SK-N-SH (cell line): ENCODE measurements at regions not wholly inside any gene's neighbourhood (a gene's known extent, or its start where the extent isn't known, plus 50 kb on each side); places are given as distances from the start of the nearest gene placed in this dataset.

Experiments
- CTCF ChIA-PET: fragments of 300-600, 350-600 bp; formaldehyde crosslinking; extraction: SDS; loops from one replicate; lab custom pipeline; 2021; lab: Yijun Ruan, JAX
- POLR2A ChIA-PET: fragments of 350-600 bp; sonication (Branson Sonifier 250); formaldehyde crosslinking; extraction: SDS; loops from one replicate; lab custom pipeline; 2020; ENCODE audit warnings: antibody characterized with exemption, inconsistent platforms; lab: Yijun Ruan, JAX
- DNase-seq: peaks from one replicate; pipeline ENCODE4 v3.0.0; 2012
- H2AFZ ChIP-seq: fragments of 200-600 bp; sonication (generic); 2 replicates; pipeline ENCODE4 v1.8.1; 2016; ENCODE audit warnings: antibody characterized with exemption, mild to moderate bottlenecking, low read depth
- H3F3A ChIP-seq: fragments of 200-600 bp; sonication (generic); replicated peaks from 2 replicates; pipeline ENCODE3; 2016; ENCODE audit warnings: antibody characterized with exemption, mild to moderate bottlenecking; ENCODE audit not compliant: insufficient read depth
- H3K27ac ChIP-seq, 2 experiments: fragments of 200-500 bp in 1 of 2; fragments of 200-600 bp in 1 of 2; sonication (Bioruptor generic) in 1 of 2; sonication (generic), shearing (Covaris generic) in 1 of 2; 2 replicates each; pipeline versions ENCODE4 v1.5.1 to v1.6.1; 2014 to 2016; ENCODE audit warnings: low read depth in 2 of 2, inconsistent platforms in 1 of 2, low read length in 1 of 2, mild to moderate bottlenecking in 1 of 2, mixed read lengths in 1 of 2
- H3K27me3 ChIP-seq: fragments of 200-600 bp; sonication (generic), shearing (Covaris generic); 2 replicates; pipeline ENCODE4 v1.6.1; 2016; ENCODE audit warnings: mixed run types; ENCODE audit not compliant: insufficient read depth
- H3K36me3 ChIP-seq, 2 experiments: fragments of 200-500 bp in 1 of 2; fragments of 200-600 bp in 1 of 2; sonication (Bioruptor generic) in 1 of 2; sonication (generic) in 1 of 2; replicated peaks in 1 of 2; 2 replicates each; pipeline versions ENCODE3 to v1.5.1; 2014 to 2016; ENCODE audit warnings: low read length in 1 of 2, mild to moderate bottlenecking in 1 of 2; ENCODE audit not compliant: insufficient read depth in 2 of 2, control insufficient read depth in 1 of 2
- H3K4me1 ChIP-seq, 2 experiments: fragments of 200-500 bp in 1 of 2; fragments of 200-600 bp in 1 of 2; sonication (Bioruptor generic) in 1 of 2; sonication (generic), shearing (Covaris generic) in 1 of 2; 2 replicates each; pipeline versions ENCODE4 v1.5.1 to v1.6.1; 2014 to 2016; ENCODE audit warnings: low read depth in 1 of 2, low read length in 1 of 2, mixed run types in 1 of 2; ENCODE audit not compliant: insufficient read depth in 2 of 2, control insufficient read depth in 1 of 2
- H3K4me2 ChIP-seq: fragments of 200-600 bp; sonication (generic), shearing (Covaris generic); 2 replicates; pipeline ENCODE4 v1.6.1; 2017; ENCODE audit warnings: mixed run types
- H3K4me3 ChIP-seq, 2 experiments: fragments of 200-500 bp in 1 of 2; fragments of 200-600 bp in 1 of 2; sonication (Bioruptor generic) in 1 of 2; sonication (generic), shearing (Covaris generic) in 1 of 2; 2 replicates each; pipeline versions ENCODE4 v1.5.1 to v1.8.1; 2014 to 2016; ENCODE audit warnings: low read depth in 2 of 2, inconsistent platforms in 1 of 2, low read length in 1 of 2, mild to moderate bottlenecking in 1 of 2, mixed read lengths in 1 of 2, moderate library complexity in 1 of 2
- H3K79me2 ChIP-seq: fragments of 200-600 bp; sonication (generic); 2 replicates; pipeline ENCODE4 v1.8.1; 2017; ENCODE audit warnings: mild to moderate bottlenecking; ENCODE audit not compliant: insufficient read depth
- H3K9ac ChIP-seq: fragments of 200-600 bp; sonication (generic); 2 replicates; pipeline ENCODE4 v1.6.1; 2017; ENCODE audit warnings: mixed run types
- H3K9me2 ChIP-seq: fragments of 200-600 bp; sonication (generic); 2 replicates; pipeline ENCODE4 v1.6.1; 2017; ENCODE audit warnings: mixed run types
- H3K9me3 ChIP-seq: fragments of 200-600 bp; sonication (generic); 2 replicates; pipeline ENCODE4 v1.6.1; 2017; ENCODE audit warnings: mixed run types, mild to moderate bottlenecking, moderate library complexity
- H4K20me1 ChIP-seq: fragments of 200-600 bp; sonication (generic); 2 replicates; pipeline ENCODE4 v1.6.1; 2017; ENCODE audit warnings: mild to moderate bottlenecking, mixed run types; ENCODE audit not compliant: insufficient read depth
- CHD2 ChIP-seq: fragments of 150-350 bp; IDR thresholded peaks from 2 replicates; pipeline ENCODE4 v1.6.1; 2018; ENCODE audit warnings: low read length; ENCODE audit not compliant: partially characterized antibody
- ELF1 ChIP-seq: IDR thresholded peaks from 2 replicates; pipeline ENCODE4 v1.4.0; 2012
- EP300 ChIP-seq, 2 experiments: IDR thresholded peaks; 2 replicates each; pipeline versions ENCODE4 v1.4.0 to v1.6.1; 2012; ENCODE audit warnings: borderline replicate concordance in 1 of 2, low read depth in 1 of 2, low read length in 1 of 2
- EZH2phosphoT487 ChIP-seq: fragments of 200-600 bp; sonication (generic); IDR thresholded peaks from 2 replicates; pipeline ENCODE4 v1.6.1; 2017; ENCODE audit warnings: low read depth, mixed run types, mild to moderate bottlenecking, antibody characterized with exemption, moderate library complexity, borderline replicate concordance
- FOSL2 ChIP-seq: IDR thresholded peaks from 2 replicates; pipeline ENCODE4 v1.4.0; 2012; ENCODE audit warnings: low read depth, mild to moderate bottlenecking, moderate library complexity, borderline replicate concordance
- FOXM1 ChIP-seq: IDR thresholded peaks from 2 replicates; pipeline ENCODE4 v1.4.0; 2012; ENCODE audit warnings: low read depth, mild to moderate bottlenecking
- GABPA ChIP-seq: IDR thresholded peaks from 2 replicates; pipeline ENCODE4 v1.4.0; 2012; ENCODE audit warnings: low read depth, mild to moderate bottlenecking
- GATA2 ChIP-seq: sonication (generic); formaldehyde crosslinking; IDR thresholded peaks from 2 replicates; pipeline ENCODE4 v1.5.0; 2020; ENCODE audit warnings: mild to moderate bottlenecking, missing genetic modification reagents
- JUND ChIP-seq: IDR thresholded peaks from 2 replicates; pipeline ENCODE4 v1.4.0; 2012
- MEF2A ChIP-seq: IDR thresholded peaks from 2 replicates; pipeline ENCODE4 v1.4.0; 2012; ENCODE audit warnings: low read depth, borderline replicate concordance
- MXI1 ChIP-seq: IDR thresholded peaks from 2 replicates; pipeline ENCODE4 v1.6.1; 2012; ENCODE audit warnings: mild to moderate bottlenecking, low read depth, low read length, improper control_type of control experiment
- NFIC ChIP-seq: IDR thresholded peaks from 2 replicates; pipeline ENCODE4 v1.4.0; 2012; ENCODE audit warnings: borderline replicate concordance
- POLR2AphosphoS5 ChIP-seq: IDR thresholded peaks from 2 replicates; pipeline ENCODE4 v1.6.1; 2012; ENCODE audit warnings: low read depth, low read length
- SMC3 ChIP-seq: IDR thresholded peaks from 2 replicates; pipeline ENCODE4 v1.6.1; 2012; ENCODE audit warnings: low read depth, low read length, improper control_type of control experiment
- TAF1 ChIP-seq: IDR thresholded peaks from 2 replicates; pipeline ENCODE4 v1.6.1; 2012; ENCODE audit warnings: low read depth, mild to moderate bottlenecking, low read length, moderate library complexity, borderline replicate concordance
- TCF12 ChIP-seq: IDR thresholded peaks from 2 replicates; pipeline ENCODE4 v1.4.0; 2012
- TEAD4 ChIP-seq: IDR thresholded peaks from 2 replicates; pipeline ENCODE4 v1.4.0; 2012; ENCODE audit warnings: mild to moderate bottlenecking, borderline replicate concordance; ENCODE audit not compliant: insufficient read depth
- YY1 ChIP-seq: IDR thresholded peaks from 2 replicates; pipeline ENCODE4 v1.4.0; 2012; ENCODE audit warnings: low read depth, mild to moderate bottlenecking
- WGBS: methylation state at CpG from one replicate; pipeline ENCODE4 v1.1.6; 2017; ENCODE audit warnings: low lambda C conversion rate; 5-methylcytosine and 5-hydroxymethylcytosine counted together
- TF ChIP-seq, protein P1 (sequence below): fragments of 150-350 bp; IDR thresholded peaks from 2 replicates; pipeline ENCODE4 v1.6.1; 2017; ENCODE audit warnings: antibody characterized with exemption, low read length, low read depth, borderline replicate concordance
- TF ChIP-seq, protein P2 (sequence below): IDR thresholded peaks from 2 replicates; pipeline ENCODE4 v1.4.0; 2012; ENCODE audit warnings: low read depth, borderline replicate concordance
- TF ChIP-seq, protein P3 (sequence below): IDR thresholded peaks from 2 replicates; pipeline ENCODE4; 2012
- TF ChIP-seq, protein P4 (sequence below): fragments of 200-600 bp; sonication (generic); IDR thresholded peaks from 2 replicates; pipeline ENCODE4 v1.6.1; 2017; ENCODE audit warnings: antibody characterized with exemption, mild to moderate bottlenecking, moderate library complexity

DNA sequence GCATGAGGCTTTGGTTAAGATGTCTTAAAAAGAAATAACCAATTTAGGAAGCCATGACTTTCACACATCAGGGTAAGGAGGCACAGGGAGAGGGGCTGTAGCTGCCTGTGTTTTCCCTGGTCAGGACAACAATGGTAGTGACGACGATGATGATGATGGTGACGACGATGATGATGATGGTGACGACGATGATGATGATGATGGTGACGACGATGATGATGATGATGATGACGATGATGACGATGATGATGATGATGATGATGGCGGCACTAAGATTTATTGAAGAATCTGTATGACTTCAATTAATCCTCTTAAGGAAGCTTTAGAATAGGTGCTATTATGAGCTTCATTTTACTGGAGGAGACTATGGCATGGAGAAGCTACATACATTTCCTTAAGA, 284.1 kb upstream of the TNRC6C start:
- DNase-seq, result peak; percentile 4
- WGBS, result 67% methylated on average over 11 of the region's 11 CpGs
- H4K20me1 ChIP-seq, result no peaks in the 10 kb centered on the region
- H3K79me2 ChIP-seq, result no peaks in the 10 kb centered on the region
- POLR2A ChIA-PET, result no interaction called here
- no peak overlapping the region for H2AFZ ChIP-seq
- no peaks in the 10 kb centered on the region for H3F3A ChIP-seq
- no peak overlapping the region for H3K4me3 ChIP-seq
- no peak overlapping the region for H3K4me2 ChIP-seq
- H3K4me1 ChIP-seq, result peaks cover 0 to 3% of the 10 kb centered on the region in 2 experiments; a peak in 1 of 4 replicates
- H3K9me2 ChIP-seq, result no peaks in the 10 kb centered on the region
- TF ChIP-seq YY1 (no peak), TEAD4 (no peak), EP300 (IDR thresholded peaks at IDR 0.05; ENCODE audit: borderline replicate concordance in 1 of 2, low read depth in 1 of 2, low read length in 1 of 2) (no peak), SMC3 (no peak), CHD2 (no peak), FOSL2 (no peak), TAF1 (no peak), MEF2A (no peak)
- TF ChIP-seq, protein P1, sequence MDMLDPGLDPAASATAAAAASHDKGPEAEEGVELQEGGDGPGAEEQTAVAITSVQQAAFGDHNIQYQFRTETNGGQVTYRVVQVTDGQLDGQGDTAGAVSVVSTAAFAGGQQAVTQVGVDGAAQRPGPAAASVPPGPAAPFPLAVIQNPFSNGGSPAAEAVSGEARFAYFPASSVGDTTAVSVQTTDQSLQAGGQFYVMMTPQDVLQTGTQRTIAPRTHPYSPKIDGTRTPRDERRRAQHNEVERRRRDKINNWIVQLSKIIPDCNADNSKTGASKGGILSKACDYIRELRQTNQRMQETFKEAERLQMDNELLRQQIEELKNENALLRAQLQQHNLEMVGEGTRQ, result no peak
- TF ChIP-seq, protein P2, sequence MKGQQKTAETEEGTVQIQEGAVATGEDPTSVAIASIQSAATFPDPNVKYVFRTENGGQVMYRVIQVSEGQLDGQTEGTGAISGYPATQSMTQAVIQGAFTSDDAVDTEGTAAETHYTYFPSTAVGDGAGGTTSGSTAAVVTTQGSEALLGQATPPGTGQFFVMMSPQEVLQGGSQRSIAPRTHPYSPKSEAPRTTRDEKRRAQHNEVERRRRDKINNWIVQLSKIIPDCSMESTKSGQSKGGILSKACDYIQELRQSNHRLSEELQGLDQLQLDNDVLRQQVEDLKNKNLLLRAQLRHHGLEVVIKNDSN, result no peak
- no peaks in the 10 kb centered on the region for H3K36me3 ChIP-seq
- no peak overlapping the region for H3K9ac ChIP-seq
- no peak overlapping the region for H3K27ac ChIP-seq
- CTCF ChIA-PET, result interaction anchor here (0.6 kb wide), 1 partner anchor 10 kb away, joined by 3 read pairs; no protein-coding TSS in a partner anchor
- no peaks in the 10 kb centered on the region for H3K9me3 ChIP-seq
- peaks cover 44% of the 10 kb centered on the region for H3K27me3 ChIP-seq

DNA sequence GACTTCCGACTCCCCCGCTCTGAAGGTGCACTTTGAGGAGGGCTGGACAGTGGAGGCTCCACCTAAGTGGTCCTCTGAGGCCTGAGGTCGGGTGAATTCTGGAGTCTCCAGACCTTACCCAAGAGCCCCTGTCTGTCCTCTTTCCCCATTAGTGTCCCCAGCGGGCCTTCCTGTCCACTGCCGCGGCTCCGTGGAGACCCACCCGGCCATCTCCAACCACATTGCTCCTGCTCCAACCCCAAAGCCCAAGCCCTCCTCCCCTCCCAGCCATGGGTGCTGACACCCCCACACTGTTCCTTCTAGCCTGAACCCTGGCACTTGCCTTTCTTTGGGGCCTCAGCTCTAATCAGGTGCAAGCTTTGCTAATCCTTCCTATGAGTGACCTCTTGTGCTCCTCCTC, 283.1 kb upstream of the TNRC6C start:
- POLR2A ChIA-PET, result no interaction called here
- TF ChIP-seq GABPA (no peak), ELF1 (no peak), SMC3 (no peak), EZH2phosphoT487 (no peak), FOXM1 (no peak), GATA2 (no peak), MXI1 (no peak), TCF12 (no peak), TEAD4 (no peak), POLR2AphosphoS5 (no peak), MEF2A (no peak), JUND (no peak), YY1 (no peak), FOSL2 (no peak), NFIC (no peak)
- TF ChIP-seq, protein P3, sequence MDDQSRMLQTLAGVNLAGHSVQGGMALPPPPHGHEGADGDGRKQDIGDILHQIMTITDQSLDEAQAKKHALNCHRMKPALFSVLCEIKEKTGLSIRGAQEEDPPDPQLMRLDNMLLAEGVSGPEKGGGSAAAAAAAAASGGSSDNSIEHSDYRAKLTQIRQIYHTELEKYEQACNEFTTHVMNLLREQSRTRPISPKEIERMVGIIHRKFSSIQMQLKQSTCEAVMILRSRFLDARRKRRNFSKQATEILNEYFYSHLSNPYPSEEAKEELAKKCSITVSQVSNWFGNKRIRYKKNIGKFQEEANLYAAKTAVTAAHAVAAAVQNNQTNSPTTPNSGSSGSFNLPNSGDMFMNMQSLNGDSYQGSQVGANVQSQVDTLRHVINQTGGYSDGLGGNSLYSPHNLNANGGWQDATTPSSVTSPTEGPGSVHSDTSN, result no peak
- TF ChIP-seq, protein P4, sequence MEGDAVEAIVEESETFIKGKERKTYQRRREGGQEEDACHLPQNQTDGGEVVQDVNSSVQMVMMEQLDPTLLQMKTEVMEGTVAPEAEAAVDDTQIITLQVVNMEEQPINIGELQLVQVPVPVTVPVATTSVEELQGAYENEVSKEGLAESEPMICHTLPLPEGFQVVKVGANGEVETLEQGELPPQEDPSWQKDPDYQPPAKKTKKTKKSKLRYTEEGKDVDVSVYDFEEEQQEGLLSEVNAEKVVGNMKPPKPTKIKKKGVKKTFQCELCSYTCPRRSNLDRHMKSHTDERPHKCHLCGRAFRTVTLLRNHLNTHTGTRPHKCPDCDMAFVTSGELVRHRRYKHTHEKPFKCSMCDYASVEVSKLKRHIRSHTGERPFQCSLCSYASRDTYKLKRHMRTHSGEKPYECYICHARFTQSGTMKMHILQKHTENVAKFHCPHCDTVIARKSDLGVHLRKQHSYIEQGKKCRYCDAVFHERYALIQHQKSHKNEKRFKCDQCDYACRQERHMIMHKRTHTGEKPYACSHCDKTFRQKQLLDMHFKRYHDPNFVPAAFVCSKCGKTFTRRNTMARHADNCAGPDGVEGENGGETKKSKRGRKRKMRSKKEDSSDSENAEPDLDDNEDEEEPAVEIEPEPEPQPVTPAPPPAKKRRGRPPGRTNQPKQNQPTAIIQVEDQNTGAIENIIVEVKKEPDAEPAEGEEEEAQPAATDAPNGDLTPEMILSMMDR, result no peak
- TF ChIP-seq, protein P2, result no peak
- H3K27ac ChIP-seq, result no peak overlapping the region
- CTCF ChIA-PET, result interaction anchor here (0.6 kb wide), 1 partner anchor 19 kb away, joined by 3 read pairs; no protein-coding TSS in a partner anchor
- no peak overlapping the region for H3K4me2 ChIP-seq
- no peaks in the 10 kb centered on the region for H3K79me2 ChIP-seq
- H3K36me3 ChIP-seq, result no peaks in the 10 kb centered on the region
- H3F3A ChIP-seq, result no peaks in the 10 kb centered on the region
- WGBS, result 81% methylated on average over 7 of the region's 8 CpGs
- no peaks in the 10 kb centered on the region for H4K20me1 ChIP-seq
- H2AFZ ChIP-seq, result no peak overlapping the region
- H3K9me3 ChIP-seq, result no peaks in the 10 kb centered on the region
- peaks cover 49% of the 10 kb centered on the region for H3K27me3 ChIP-seq
- no peak overlapping the region for H3K9ac ChIP-seq
- H3K9me2 ChIP-seq, result no peaks in the 10 kb centered on the region
- peaks cover 0 to 6% of the 10 kb centered on the region in 2 experiments; a peak in 1 of 4 replicates for H3K4me1 ChIP-seq
- DNase-seq, result no peak
- H3K4me3 ChIP-seq, result no peak overlapping the region
